ENCODE measurements at regions not wholly inside any gene's neighbourhood (a gene's known extent, or its start where the extent isn't known, plus 50 kb on each side); places are given as distances from the start of the nearest gene placed in this dataset.

DNA sequence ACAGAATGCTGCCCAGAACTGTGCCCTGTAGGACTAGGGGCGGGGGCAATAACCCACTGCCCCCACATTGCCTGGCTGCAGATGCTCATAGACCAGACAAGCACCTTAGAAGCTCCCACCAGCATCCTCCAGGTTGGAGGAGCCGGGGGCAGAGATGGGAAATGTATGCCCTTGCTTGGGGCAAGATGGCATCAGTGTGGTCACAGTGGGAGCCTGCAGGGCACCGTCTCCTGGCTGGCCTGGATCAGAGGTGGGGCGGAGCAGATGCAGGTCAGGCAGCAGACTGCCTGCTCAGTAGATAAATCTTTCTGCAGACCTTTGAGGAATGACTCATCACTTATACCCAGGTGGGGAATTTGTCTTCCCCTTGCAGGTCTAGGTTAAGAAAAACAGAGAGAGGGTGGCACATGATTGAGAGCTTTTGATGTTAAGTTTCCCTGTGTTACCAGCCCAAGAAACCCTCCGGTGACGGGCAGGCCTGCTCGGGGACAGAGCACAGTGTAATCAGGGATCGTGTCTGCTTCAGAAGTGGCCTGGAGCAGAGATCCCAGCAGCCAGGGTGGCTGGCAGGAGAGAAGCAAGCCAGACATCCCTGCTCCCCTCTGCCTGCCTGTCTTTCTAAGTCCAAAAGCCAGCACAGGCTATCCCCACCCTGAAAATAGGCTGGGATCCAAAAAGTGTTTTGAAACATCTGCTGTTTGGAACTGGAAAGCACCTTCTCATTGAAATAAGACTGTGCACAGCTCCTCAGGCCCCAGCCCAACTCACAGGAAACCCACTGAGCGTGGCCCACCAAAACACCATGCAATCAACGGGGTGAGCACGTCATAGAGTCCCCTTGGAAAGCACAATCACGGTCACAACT lies 50.7 kb upstream of the RPL38 start:
- Mint-ChIP-seq H3K4me1 (ENCODE audit: insufficient read depth, unreplicated experiment) (no peaks in the 10 kb centered on the region), H3K36me3 (ENCODE audit: insufficient read depth, unreplicated experiment) (no peaks in the 10 kb centered on the region), H3K27ac (ENCODE audit: low read depth, unreplicated experiment) (no peak overlapping the region), H3K4me3 (ENCODE audit: unreplicated experiment) (no peak overlapping the region), H3K27me3 (ENCODE audit: insufficient read depth, unreplicated experiment) (peaks cover 82% of the 10 kb centered on the region), H3K9me3 (ENCODE audit: unreplicated experiment) (peaks cover 7% of the 10 kb centered on the region)
- ChIA-PET POLR2A (no interaction called here), CTCF (interaction anchor here (0.6 to 1.2 kb wide), 5 partner anchors 23 to 745 kb away, joined by 3 to 6 read pairs (median 3); no protein-coding TSS in a partner anchor)
- intact Hi-C loops (cut with micrococcal nuclease), result no loop called here
- peak; percentile 12 for DNase-seq (ENCODE audit: unreplicated experiment)
- TF ChIP-seq, protein P1, sequence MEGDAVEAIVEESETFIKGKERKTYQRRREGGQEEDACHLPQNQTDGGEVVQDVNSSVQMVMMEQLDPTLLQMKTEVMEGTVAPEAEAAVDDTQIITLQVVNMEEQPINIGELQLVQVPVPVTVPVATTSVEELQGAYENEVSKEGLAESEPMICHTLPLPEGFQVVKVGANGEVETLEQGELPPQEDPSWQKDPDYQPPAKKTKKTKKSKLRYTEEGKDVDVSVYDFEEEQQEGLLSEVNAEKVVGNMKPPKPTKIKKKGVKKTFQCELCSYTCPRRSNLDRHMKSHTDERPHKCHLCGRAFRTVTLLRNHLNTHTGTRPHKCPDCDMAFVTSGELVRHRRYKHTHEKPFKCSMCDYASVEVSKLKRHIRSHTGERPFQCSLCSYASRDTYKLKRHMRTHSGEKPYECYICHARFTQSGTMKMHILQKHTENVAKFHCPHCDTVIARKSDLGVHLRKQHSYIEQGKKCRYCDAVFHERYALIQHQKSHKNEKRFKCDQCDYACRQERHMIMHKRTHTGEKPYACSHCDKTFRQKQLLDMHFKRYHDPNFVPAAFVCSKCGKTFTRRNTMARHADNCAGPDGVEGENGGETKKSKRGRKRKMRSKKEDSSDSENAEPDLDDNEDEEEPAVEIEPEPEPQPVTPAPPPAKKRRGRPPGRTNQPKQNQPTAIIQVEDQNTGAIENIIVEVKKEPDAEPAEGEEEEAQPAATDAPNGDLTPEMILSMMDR (IDR thresholded peaks at IDR 0.05; ENCODE audit: unreplicated experiment), result no peak
- no TSS peak for BruUV-seq (replicated peaks)

DNA sequence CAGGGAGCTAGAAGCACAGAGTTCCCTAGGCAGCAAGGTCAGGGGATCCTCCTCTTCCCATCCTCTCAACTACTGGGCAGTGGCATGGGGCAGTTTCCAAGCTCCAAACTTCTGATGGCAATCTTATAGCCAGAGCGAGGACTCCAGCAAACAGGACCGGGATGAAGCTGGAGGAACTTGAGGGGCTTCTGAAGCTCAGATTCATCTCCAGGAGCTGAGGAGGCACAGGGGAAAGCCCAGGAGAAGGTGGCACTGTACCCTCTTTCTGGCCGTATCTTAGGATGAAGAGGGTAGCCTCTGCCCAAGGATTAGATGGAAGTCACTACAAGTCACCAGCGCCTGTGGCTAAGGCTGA lies 50.0 kb upstream of the RPL38 start:
- DNase-seq (ENCODE audit: unreplicated experiment), result no peak
- BruUV-seq (replicated peaks), result no TSS peak
- Mint-ChIP-seq H3K9me3 (ENCODE audit: unreplicated experiment) (peaks cover 6% of the 10 kb centered on the region), H3K36me3 (ENCODE audit: insufficient read depth, unreplicated experiment) (no peaks in the 10 kb centered on the region), H3K4me3 (ENCODE audit: unreplicated experiment) (no peak overlapping the region), H3K27me3 (ENCODE audit: insufficient read depth, unreplicated experiment) (peaks cover 82% of the 10 kb centered on the region), H3K27ac (ENCODE audit: low read depth, unreplicated experiment) (no peak overlapping the region), H3K4me1 (ENCODE audit: insufficient read depth, unreplicated experiment) (no peaks in the 10 kb centered on the region)
- TF ChIP-seq, protein P1 (IDR thresholded peaks at IDR 0.05; ENCODE audit: unreplicated experiment), result no peak
- intact Hi-C loops (cut with micrococcal nuclease), result no loop called here
- ChIA-PET CTCF (interaction anchor here (0.6 to 1.2 kb wide), 5 partner anchors 23 to 746 kb away, joined by 3 to 4 read pairs (median 3); no protein-coding TSS in a partner anchor), POLR2A (no interaction called here)
